Right lobe of liver (tissue), 6 donors: ENCODE measurements at regions not wholly inside any gene's neighbourhood (a gene's known extent, or its start where the extent isn't known, plus 50 kb on each side); places are given as distances from the start of the nearest gene placed in this dataset.
A peak's percentile ranks its signal among the peaks of the same experiment; 100 is the strongest.

Experiments
- ATAC-seq, 4 donors: fragments of 200-7000 bp; cut with Tn5 transposase; one replicate each; pipeline ENCODE4 v1.9.1; 2020; ENCODE audit warnings: mild to moderate bottlenecking in 4 of 4, moderate library complexity in 4 of 4
- DNase-seq, 3 donors: peaks; one replicate each; pipeline ENCODE4 v3.0.0-alpha.2; 2020
- H3K27ac ChIP-seq, 3 donors: fragments of 200-600 bp; one replicate each; pipeline ENCODE4 v1.8.0; 2022
- H3K27me3 ChIP-seq, 2 donors: fragments of 200-600 bp; one replicate each; pipeline ENCODE4 v1.8.0; 2022
- H3K36me3 ChIP-seq, 4 donors: fragments of 200-600 bp; sonication (generic) in 1 of 4; one replicate each; pipeline versions ENCODE4 v1.5.1 to v1.8.0; 2017 to 2022; ENCODE audit warnings: control low read depth in 1 of 4
- H3K4me1 ChIP-seq, 4 donors: fragments of 200-600 bp; sonication (generic) in 1 of 4; one replicate each; pipeline versions ENCODE4 v1.5.1 to v1.8.0; 2017 to 2022; ENCODE audit warnings: control low read depth in 1 of 4
- H3K4me3 ChIP-seq, 3 donors: fragments of 200-600 bp; one replicate each; pipeline ENCODE4 v1.8.0; 2022
- H3K9me3 ChIP-seq, 4 donors: fragments of 200-600 bp; sonication (generic) in 1 of 4; one replicate each; pipeline versions ENCODE4 v1.5.1 to v1.8.0; 2017 to 2022; ENCODE audit warnings: control low read depth in 1 of 4
- POLR2A ChIP-seq: fragments of 450-650 bp; IDR thresholded peaks from one replicate; pipeline ENCODE4 v1.6.1; 2017; ENCODE audit warnings: antibody characterized with exemption, mild to moderate bottlenecking
- WGBS: methylation state at CpG from one replicate; pipeline ENCODE4 v1.1.6; 2018; ENCODE audit warnings: low coverage, low lambda C conversion rate; ENCODE audit not compliant: insufficient coverage; ENCODE audit errors: missing lambda C conversion rate; 5-methylcytosine and 5-hydroxymethylcytosine counted together
- intact Hi-C, 2 donors: fragments of 100-400 bp; cut with DNase I; formaldehyde crosslinking; loops; one replicate each; pipeline versions ENCODE4 v1.11.2 to v1.14.1; 2022
- TF ChIP-seq, protein P1 (sequence below), 4 donors: fragments of 200-600 bp in 3 of 4; fragments of 450-650 bp in 1 of 4; IDR thresholded peaks; one replicate each; pipeline versions ENCODE4 v1.5.1 to v1.8.0; 2016 to 2022; ENCODE audit warnings: antibody characterized with exemption in 4 of 4, mild to moderate bottlenecking in 2 of 4
- donor health status: DM: no; HTN: yes; CAD: no.
- donor health status: DM: no; HTN: no; CAD: no.
- donor health status: DM: no; HTN: no; CAD: no.
- donor health status: DM: no; HTN: yes; CAD: no.
- donor health status: DM: no; HTN: yes; CAD: no.

- Histone ChIP-seq H3K9me3 (no peaks in the 10 kb centered on the region), H3K27ac (no peak overlapping the region), H3K36me3 (no peaks in the 10 kb centered on the region), H3K27me3 (no peaks in the 10 kb centered on the region), H3K4me1 (no peaks in the 10 kb centered on the region), H3K4me3 (no peak overlapping the region)
- DNase-seq (no peak), ATAC-seq (peak in 1 of 4 donors; percentile 48)
- intact Hi-C loops, result no loop called here
- no peak for TF ChIP-seq POLR2A
- TF ChIP-seq, protein P1, sequence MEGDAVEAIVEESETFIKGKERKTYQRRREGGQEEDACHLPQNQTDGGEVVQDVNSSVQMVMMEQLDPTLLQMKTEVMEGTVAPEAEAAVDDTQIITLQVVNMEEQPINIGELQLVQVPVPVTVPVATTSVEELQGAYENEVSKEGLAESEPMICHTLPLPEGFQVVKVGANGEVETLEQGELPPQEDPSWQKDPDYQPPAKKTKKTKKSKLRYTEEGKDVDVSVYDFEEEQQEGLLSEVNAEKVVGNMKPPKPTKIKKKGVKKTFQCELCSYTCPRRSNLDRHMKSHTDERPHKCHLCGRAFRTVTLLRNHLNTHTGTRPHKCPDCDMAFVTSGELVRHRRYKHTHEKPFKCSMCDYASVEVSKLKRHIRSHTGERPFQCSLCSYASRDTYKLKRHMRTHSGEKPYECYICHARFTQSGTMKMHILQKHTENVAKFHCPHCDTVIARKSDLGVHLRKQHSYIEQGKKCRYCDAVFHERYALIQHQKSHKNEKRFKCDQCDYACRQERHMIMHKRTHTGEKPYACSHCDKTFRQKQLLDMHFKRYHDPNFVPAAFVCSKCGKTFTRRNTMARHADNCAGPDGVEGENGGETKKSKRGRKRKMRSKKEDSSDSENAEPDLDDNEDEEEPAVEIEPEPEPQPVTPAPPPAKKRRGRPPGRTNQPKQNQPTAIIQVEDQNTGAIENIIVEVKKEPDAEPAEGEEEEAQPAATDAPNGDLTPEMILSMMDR (IDR thresholded peaks at IDR 0.05), result no peak
Measured at GRCh38 chr10:121187391-121187790, 336.2 kb downstream of the WDR11 start.

- H3K27ac ChIP-seq, result no peak overlapping the region
- intact Hi-C loops, result no loop called here
- 31% methylated on average over 6 of the region's 6 CpGs for WGBS
- H3K4me3 ChIP-seq, result no peak overlapping the region
- H3K36me3 ChIP-seq, result no peaks in the 10 kb centered on the region
- no peaks in the 10 kb centered on the region for H3K27me3 ChIP-seq
- TF ChIP-seq POLR2A, result no peak
- TF ChIP-seq, protein P1 (IDR thresholded peaks at IDR 0.05), result peak in 3 of 4 donors; percentile 8 to 23 (median 14)
- H3K4me1 ChIP-seq, result no peaks in the 10 kb centered on the region
- no peaks in the 10 kb centered on the region for H3K9me3 ChIP-seq
- ATAC-seq (peak in 3 of 4 donors; percentile 28 to 67 (median 31)), DNase-seq (no peak)
Measured at GRCh38 chr10:121188005-121188404, 336.8 kb downstream of the WDR11 start.

- no peaks in the 10 kb centered on the region for H3K9me3 ChIP-seq
- H3K4me1 ChIP-seq, result no peaks in the 10 kb centered on the region
- 47% methylated on average over 7 of the region's 7 CpGs for WGBS
- no peak for TF ChIP-seq POLR2A
- TF ChIP-seq, protein P1 (IDR thresholded peaks at IDR 0.05), result no peak
- intact Hi-C loops, result no loop called here
- H3K36me3 ChIP-seq, result no peaks in the 10 kb centered on the region
- DNase-seq, result no peak
- peak in 1 of 4 donors; percentile 25 for ATAC-seq
- H3K4me3 ChIP-seq, result no peak overlapping the region
- H3K27ac ChIP-seq, result no peak overlapping the region
- H3K27me3 ChIP-seq, result no peaks in the 10 kb centered on the region
Measured at GRCh38 chr10:121189066-121189465, 337.9 kb downstream of the WDR11 start.

DNA sequence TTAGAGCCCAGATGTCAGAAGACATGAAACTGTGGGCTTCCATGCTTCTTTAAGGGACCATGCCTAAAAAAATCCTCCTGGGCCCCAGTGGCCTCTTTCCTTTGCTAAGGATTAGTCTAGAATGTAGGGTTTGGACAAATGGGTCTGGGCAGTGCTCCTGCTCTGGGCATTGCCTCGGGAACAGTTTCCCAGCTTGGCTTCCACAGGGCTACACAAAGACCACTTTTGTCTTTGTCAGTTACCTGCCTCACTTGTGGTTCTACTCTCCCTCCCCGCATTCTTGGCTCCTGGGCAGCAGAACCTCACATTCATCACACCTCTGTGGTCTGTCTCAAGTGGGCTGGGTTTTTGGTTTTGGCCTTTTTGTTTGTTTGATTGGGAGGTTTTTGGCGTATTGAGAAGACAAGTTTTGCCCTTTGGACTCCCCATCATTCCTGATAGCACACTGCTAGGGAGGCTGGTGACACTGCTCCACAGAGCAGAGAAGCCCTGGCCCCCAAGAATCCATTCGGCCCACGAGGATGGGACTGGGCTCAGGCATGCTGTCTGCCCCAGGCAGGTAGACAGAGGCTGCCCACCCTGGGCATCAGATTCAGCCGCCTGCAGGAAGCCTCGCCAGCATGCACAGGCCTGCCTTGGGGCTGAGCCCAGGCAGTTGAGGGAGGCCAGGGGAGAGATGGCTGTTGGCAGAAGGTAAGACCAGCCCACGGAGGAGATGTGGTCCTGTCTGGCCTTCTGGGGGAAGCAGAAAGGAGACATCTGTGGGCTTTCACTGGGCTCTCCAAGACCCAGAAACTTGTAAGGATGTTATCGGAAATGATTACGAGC, 343.7 kb downstream of the WDR11 start:
- intact Hi-C loops, result no loop called here
- Histone ChIP-seq H3K27me3 (no peaks in the 10 kb centered on the region), H3K27ac (no peak overlapping the region), H3K4me1 (peaks cover 0 to 11% (median 0%) of the 10 kb centered on the region in 4 donors), H3K36me3 (no peaks in the 10 kb centered on the region), H3K4me3 (peak overlapping the region in 2 of 3 donors; percentile 20 to 25), H3K9me3 (no peaks in the 10 kb centered on the region)
- TF ChIP-seq, protein P1 (IDR thresholded peaks at IDR 0.05), result no peak
- TF ChIP-seq POLR2A, result no peak
- 7% methylated on average over 4 of the region's 10 CpGs for WGBS
- ATAC-seq, result peak; percentile 79 to 92 (median 90)
- peak in 2 of 3 donors; percentile 21 to 49 for DNase-seq
